ENCODE measurements at regions not wholly inside any gene's neighbourhood (a gene's known extent, or its start where the extent isn't known, plus 50 kb on each side); places are given as distances from the start of the nearest gene placed in this dataset.

GRCh38 chr5:123819833-123820232 is 307.9 kb downstream of the CSNK1G3 start:
- no peak for DNase-seq

- DNase-seq = no peak
Observed at GRCh38 chr5:123819386-123819785, 307.4 kb downstream of the CSNK1G3 start.

GRCh38 chr5:123817267-123817666 is 305.3 kb downstream of the CSNK1G3 start:
- no peak for DNase-seq

GRCh38 chr5:123814801-123815470 is 303.0 kb downstream of the CSNK1G3 start:
- DNase-seq = no peak

GRCh38 chr5:123813937-123814624 is 302.1 kb downstream of the CSNK1G3 start:
- no peak for DNase-seq

- no peak for DNase-seq
Observed at GRCh38 chr5:123813264-123813663, 301.3 kb downstream of the CSNK1G3 start.

- DNase-seq = no peak
Observed at GRCh38 chr5:123811831-123812230, 299.9 kb downstream of the CSNK1G3 start.

- no peak for DNase-seq
Observed at GRCh38 chr5:123810746-123811340, 298.9 kb downstream of the CSNK1G3 start.

- DNase-seq = no peak
Observed at GRCh38 chr5:123810253-123810652, 298.3 kb downstream of the CSNK1G3 start.

GRCh38 chr5:123809594-123810221 is 297.7 kb downstream of the CSNK1G3 start:
- no peak for DNase-seq

GRCh38 chr5:123808461-123809380 is 296.7 kb downstream of the CSNK1G3 start:
- DNase-seq = no peak

GRCh38 chr5:123807177-123807945 is 295.4 kb downstream of the CSNK1G3 start:
- no peak for DNase-seq

- DNase-seq = no peak
Observed at GRCh38 chr5:123806644-123807043, 294.7 kb downstream of the CSNK1G3 start.

- no peak for DNase-seq
Observed at GRCh38 chr5:123805300-123805699, 293.3 kb downstream of the CSNK1G3 start.

- DNase-seq = no peak
Observed at GRCh38 chr5:123803359-123803758, 291.4 kb downstream of the CSNK1G3 start.

- DNase-seq = no peak
Observed at GRCh38 chr5:123802298-123802951, 290.4 kb downstream of the CSNK1G3 start.

GRCh38 chr5:123800640-123801039 is 288.7 kb downstream of the CSNK1G3 start:
- DNase-seq = no peak

- no peak for DNase-seq
Observed at GRCh38 chr5:123795688-123796087, 283.7 kb downstream of the CSNK1G3 start.

GRCh38 chr5:123790226-123790625 is 278.2 kb downstream of the CSNK1G3 start:
- no peak for DNase-seq

- no peak for DNase-seq
Observed at GRCh38 chr5:123787635-123788034, 275.7 kb downstream of the CSNK1G3 start.

GRCh38 chr5:123787136-123787535 is 275.2 kb downstream of the CSNK1G3 start:
- DNase-seq = no peak

Measured in CD4-positive, alpha-beta T cell treated with Interleukin-4 for 1 hour (primary cell).